ENCODE measurements at regions not wholly inside any gene's neighbourhood (a gene's known extent, or its start where the extent isn't known, plus 50 kb on each side); places are given as distances from the start of the nearest gene placed in this dataset.

GRCh38 chrX:92232182-92232581 lies 453.0 kb downstream of the PCDH11X start:
- Histone ChIP-seq H3K4me3 (ENCODE audit: low read depth, low read length, poor library complexity, severe bottlenecking) (no peak overlapping the region), H3K27me3 (replicated peaks; ENCODE audit: insufficient read depth, low read depth, low read length, poor library complexity) (no peaks in the 10 kb centered on the region), H3K27ac (ENCODE audit: low read depth, low read length, poor library complexity, severe bottlenecking) (no peak overlapping the region), H3K9me3 (ENCODE audit: low read depth, low read length, poor library complexity, severe bottlenecking) (no peaks in the 10 kb centered on the region), H3K36me3 (ENCODE audit: insufficient read depth, low read length, poor library complexity, severe bottlenecking) (no peaks in the 10 kb centered on the region), H3K4me1 (ENCODE audit: insufficient read depth, low read length, poor library complexity, severe bottlenecking) (peaks cover 13% of the 10 kb centered on the region)
- DNase-seq (ENCODE audit: low spot score), result peak; percentile 43
- TF ChIP-seq CTCF (conservative IDR thresholded peaks at IDR 0.05; ENCODE audit: low read depth, low read length), result peak; percentile 67
- TF ChIP-seq EZH2 (IDR thresholded peaks at IDR 0.05; ENCODE audit: borderline replicate concordance, low read depth, low read length, poor library complexity, severe bottlenecking), result no peak
- CTCF ChIA-PET, result no interaction called here
- no TSS peak for BruUV-seq (replicated peaks)
- intact Hi-C loops (cut with micrococcal nuclease; ENCODE audit: unreplicated experiment), result loop anchor here (5.0 to 10.0 kb wide), 2 partner anchors 1193 to 1305 kb away; no protein-coding TSS in a partner anchor
- POLR2A ChIA-PET (ENCODE audit: low non-redundant PET), result no interaction called here

GRCh38 chrX:92241249-92241648 lies 462.1 kb downstream of the PCDH11X start:
- no TSS peak for BruUV-seq (replicated peaks)
- H3K4me1 ChIP-seq (ENCODE audit: insufficient read depth, low read length, poor library complexity, severe bottlenecking), result no peaks in the 10 kb centered on the region
- no peak for DNase-seq (ENCODE audit: low spot score)
- H3K4me3 ChIP-seq (ENCODE audit: low read depth, low read length, poor library complexity, severe bottlenecking), result no peak overlapping the region
- no peaks in the 10 kb centered on the region for H3K36me3 ChIP-seq (ENCODE audit: insufficient read depth, low read length, poor library complexity, severe bottlenecking)
- POLR2A ChIA-PET (ENCODE audit: low non-redundant PET), result no interaction called here
- no peaks in the 10 kb centered on the region for H3K9me3 ChIP-seq (ENCODE audit: low read depth, low read length, poor library complexity, severe bottlenecking)
- no peak overlapping the region for H3K27ac ChIP-seq (ENCODE audit: low read depth, low read length, poor library complexity, severe bottlenecking)
- CTCF ChIA-PET, result no interaction called here
- TF ChIP-seq EZH2 (IDR thresholded peaks at IDR 0.05; ENCODE audit: borderline replicate concordance, low read depth, low read length, poor library complexity, severe bottlenecking), result no peak
- no peak for TF ChIP-seq CTCF (conservative IDR thresholded peaks at IDR 0.05; ENCODE audit: low read depth, low read length)
- intact Hi-C loops (cut with micrococcal nuclease; ENCODE audit: unreplicated experiment), result no loop called here
- H3K27me3 ChIP-seq (replicated peaks; ENCODE audit: insufficient read depth, low read depth, low read length, poor library complexity), result no peaks in the 10 kb centered on the region

- TF ChIP-seq CTCF (conservative IDR thresholded peaks at IDR 0.05; ENCODE audit: low read depth, low read length) (no peak), EZH2 (IDR thresholded peaks at IDR 0.05; ENCODE audit: borderline replicate concordance, low read depth, low read length, poor library complexity, severe bottlenecking) (no peak)
- ChIA-PET CTCF (no interaction called here), POLR2A (ENCODE audit: low non-redundant PET) (no interaction called here)
- no peaks in the 10 kb centered on the region for H3K36me3 ChIP-seq (ENCODE audit: insufficient read depth, low read length, poor library complexity, severe bottlenecking)
- no peak overlapping the region for H3K4me3 ChIP-seq (ENCODE audit: low read depth, low read length, poor library complexity, severe bottlenecking)
- no peak overlapping the region for H3K27ac ChIP-seq (ENCODE audit: low read depth, low read length, poor library complexity, severe bottlenecking)
- BruUV-seq (replicated peaks), result no TSS peak
- intact Hi-C loops (cut with micrococcal nuclease; ENCODE audit: unreplicated experiment), result no loop called here
- no peaks in the 10 kb centered on the region for H3K27me3 ChIP-seq (replicated peaks; ENCODE audit: insufficient read depth, low read depth, low read length, poor library complexity)
- DNase-seq (ENCODE audit: low spot score), result no peak
- no peaks in the 10 kb centered on the region for H3K9me3 ChIP-seq (ENCODE audit: low read depth, low read length, poor library complexity, severe bottlenecking)
- H3K4me1 ChIP-seq (ENCODE audit: insufficient read depth, low read length, poor library complexity, severe bottlenecking), result no peaks in the 10 kb centered on the region
These were observed 467.9 kb downstream of the PCDH11X start for GRCh38 chrX:92247076-92247475.

Measured in A673 (cell line).